G401.6 (cell line): ENCODE measurements at regions not wholly inside any gene's neighbourhood (a gene's known extent, or its start where the extent isn't known, plus 50 kb on each side); places are given as distances from the start of the nearest gene placed in this dataset.
"Not testable (repeated sequence)": the region's sequence is repeated elsewhere in the genome, so short reads cannot be mapped to it uniquely, and the experiment has no call there.

Experiments used
- FAIRE-seq: peaks from 2 replicates; lab custom pipeline; 2012; peaks lifted over from hg19 to GRCh38; lab: Jason Lieb, UNC

DNA sequence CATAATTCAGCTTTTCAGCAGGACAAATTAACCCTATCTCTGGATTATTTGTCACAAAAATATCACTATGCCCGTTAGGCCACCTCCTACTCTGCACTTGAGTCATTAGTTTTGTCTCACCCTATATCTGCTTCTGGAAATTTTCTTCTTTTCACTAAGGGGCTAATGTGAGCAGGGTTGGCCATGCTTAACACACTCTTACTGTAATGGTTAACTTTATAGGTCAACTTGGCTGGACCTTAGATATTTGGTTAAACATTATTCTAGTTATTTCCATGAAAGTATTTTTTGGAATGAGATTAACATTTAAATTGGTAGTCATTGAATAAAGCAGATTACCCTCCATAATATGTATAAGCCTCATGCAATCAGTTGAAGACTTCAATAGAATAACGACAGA, 394.6 kb upstream of the PTCHD4 start:
- no peak for FAIRE-seq

DNA sequence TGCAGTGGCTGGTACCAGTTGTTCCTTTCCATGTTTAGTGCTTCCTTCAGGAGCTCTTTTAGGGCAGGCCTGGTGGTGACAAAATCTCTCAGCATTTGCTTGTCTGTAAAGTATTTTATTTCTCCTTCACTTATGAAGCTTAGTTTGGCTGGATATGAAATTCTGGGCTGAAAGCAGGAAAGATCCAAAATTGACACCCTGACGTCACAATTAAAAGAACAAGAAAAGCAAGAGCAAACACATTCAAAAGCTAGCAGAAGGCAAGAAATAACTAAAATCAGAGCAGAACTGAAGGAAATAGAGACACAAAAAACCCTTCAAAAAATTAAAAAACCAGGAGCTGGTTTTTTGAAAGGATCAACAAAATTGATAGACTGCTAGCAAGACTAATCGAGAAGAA, 382.4 kb upstream of the PTCHD4 start:
- not testable (repeated sequence) for FAIRE-seq

DNA sequence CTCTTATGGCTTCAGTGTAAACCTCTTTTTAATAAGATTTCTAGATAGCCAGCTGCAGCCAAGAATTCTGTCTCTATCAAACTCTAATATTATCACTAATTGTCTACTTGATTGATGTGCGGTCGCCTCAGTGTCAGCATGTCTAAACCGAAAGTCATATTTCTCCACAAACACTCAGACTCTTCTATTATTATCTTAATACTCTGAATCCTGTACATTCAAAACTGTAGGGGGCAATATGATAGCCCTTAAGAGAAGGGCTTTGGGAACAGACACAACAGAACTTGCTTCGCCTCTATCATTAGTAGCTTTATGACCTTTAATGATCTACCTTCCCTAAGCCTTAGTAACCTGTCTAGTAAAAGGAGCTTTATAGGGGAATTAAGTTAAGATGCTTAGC, 379.7 kb upstream of the PTCHD4 start:
- no peak for FAIRE-seq

DNA sequence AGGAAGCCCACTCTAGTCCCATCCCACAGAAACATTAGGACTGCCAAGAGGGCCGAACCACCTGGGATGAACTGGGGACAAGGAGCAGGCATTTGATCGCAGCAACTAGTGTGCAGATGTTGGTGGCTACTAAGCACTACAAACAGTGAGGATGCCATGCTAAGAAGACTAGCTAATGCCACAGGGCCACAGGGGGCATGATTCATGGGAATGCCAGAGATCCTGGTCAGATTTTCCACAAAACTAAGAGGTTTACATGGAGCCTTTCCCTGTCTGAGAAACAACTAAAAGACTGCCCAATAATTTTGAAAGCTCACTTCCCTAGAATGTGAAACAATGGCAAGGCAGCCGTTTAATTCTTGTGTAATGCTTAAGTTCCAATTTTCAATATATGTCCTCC, 375.9 kb upstream of the PTCHD4 start:
- no peak for FAIRE-seq

DNA sequence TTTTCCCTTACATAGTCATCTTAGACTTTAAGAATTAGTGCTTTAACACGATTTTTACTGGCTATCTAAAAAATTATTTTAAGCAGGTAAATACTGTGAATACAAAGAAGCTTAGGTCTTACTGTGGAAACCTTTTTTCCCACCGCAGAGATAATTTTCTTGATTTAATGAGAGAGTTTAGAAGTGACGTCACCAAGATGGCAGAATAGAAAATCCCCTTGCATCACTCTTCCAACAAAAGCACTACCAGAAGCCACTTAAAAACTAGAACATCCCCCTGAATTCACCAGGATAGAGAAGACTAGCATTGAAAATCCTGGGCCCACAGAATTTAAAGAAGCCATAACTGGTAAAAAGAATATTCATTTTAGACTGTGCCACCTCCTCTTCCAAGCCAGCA, 375.4 kb upstream of the PTCHD4 start:
- FAIRE-seq = no peak

DNA sequence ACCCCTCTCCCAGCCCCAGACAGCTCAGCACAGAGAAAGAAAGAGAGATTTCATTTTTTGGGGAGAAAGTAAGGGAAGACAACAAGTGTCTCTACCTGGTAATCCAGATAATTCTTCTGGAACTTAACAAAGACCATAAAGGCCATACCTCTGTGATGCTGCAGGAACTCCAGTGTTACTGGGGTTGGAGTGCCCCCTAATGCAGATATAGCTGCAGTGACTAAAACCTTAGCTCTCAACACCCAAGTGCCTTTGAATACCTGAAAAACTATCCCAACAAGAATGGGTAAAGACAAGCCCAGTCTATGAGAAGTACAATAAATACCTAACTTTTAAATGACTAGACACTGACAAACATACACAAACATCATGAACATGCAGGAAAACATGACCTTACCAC, 365.3 kb upstream of the PTCHD4 start:
- FAIRE-seq = no peak

DNA sequence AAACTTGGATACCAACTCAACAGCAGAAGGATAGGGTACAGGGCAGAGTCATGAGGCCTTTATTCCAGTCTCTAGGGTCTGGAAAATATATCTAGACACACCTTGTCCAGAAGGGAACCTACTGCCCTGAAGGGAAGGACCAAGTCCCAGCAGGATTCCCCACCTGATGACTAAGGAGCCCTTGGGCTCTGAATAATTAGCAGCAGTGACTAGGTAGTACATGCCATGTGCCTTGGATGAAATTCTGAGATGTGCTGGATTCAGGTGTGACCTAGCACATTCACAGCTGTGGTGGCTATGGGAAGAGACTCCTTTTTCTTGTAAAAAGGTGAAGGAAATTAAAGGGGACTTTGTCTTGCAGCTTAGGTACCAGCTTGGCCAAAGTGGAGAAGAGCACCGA, 364.3 kb upstream of the PTCHD4 start:
- FAIRE-seq = no peak

DNA sequence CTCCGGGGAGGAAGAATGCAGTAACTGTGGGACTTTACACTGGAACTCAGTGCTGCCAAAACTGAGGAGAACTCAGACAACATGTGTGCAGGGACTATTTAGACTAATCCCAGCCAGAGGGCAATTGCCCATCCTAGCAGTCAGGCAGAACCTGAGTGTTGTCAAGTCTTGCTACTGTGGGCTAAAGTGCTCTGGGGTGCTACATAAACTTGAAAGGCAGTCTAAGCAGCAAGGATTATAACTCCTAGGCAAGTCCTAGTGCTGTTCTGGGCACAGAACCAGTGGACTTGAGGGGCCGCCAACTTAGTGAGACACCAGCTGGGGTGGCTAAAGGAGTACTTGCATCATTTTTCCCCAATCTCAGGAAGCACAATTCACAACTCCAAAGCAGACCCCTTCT, 363.8 kb upstream of the PTCHD4 start:
- FAIRE-seq = no peak

DNA sequence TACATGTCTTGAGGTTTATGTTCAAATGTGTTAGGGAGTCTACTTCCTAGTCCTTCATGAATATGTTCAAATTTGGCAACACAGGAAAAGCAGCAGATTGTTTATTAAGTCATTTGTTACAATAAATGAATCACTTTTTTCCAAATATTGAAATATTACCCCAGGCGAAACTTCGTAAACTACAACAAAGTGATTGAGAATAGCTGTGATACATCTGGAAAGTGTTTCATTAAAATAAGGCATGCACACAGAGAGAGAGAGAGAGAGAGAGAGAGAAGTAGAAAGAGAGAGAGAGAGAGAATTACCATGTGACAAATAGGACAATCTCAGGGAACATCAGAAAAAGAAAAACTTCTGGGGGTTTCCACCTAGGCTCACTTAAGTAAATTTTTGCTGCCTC, 363.1 kb upstream of the PTCHD4 start:
- FAIRE-seq = no peak

DNA sequence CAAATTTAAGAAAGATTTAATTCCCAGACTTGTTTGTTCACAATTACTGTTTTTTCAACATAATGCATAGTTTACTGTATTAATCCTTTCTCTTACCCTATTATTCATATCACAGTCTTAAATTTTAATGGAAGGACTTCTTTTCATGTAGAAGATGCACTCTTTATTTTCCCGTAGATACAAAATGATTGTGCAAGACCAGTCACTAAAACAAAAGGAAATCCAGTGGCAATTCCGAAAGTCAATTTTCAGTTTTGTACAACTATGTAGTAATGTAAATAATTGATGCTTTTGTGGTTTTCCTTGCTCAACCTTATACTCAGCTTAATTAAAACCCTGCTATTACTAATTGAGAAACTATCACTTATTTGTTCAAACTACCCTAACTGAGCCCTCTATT, 361.5 kb upstream of the PTCHD4 start:
- FAIRE-seq = no peak

DNA sequence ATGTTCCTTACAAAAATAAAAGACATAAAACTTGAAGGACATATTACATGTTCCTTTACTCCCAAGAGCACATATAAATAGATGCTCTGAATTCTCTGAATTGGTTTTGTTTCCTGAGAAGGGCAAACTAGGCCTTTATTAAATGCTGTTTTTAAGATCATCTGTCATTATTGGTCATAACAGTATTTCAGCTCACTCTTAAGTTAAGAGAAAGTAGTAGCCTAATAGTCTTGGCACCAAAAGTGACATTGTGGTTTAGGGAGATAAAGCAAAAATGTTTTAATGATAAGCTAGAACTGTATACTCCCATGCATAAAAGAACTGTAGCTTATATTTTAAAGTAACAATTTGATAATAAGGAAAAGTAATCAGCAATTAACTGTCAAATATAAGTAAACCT, 361.1 kb upstream of the PTCHD4 start:
- no peak for FAIRE-seq

DNA sequence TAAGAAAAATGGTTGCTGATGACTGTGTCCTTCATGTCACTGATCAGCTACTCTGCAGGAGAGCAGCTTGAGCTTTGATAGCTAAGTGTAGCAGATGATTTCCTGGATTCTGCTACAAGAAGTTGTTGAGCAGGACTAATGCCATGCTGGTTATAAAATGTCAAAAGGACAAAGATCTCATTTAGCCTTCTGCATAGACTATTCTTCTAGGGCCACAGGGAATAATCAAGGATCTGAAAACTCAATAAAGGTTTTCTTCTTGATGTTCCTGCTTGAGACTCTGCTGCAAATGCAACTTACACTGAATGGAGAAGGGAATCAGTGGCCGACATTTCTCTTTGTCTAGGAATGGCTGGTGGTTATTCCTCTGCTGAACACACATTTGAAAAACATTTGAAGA, 360.3 kb upstream of the PTCHD4 start:
- FAIRE-seq = no peak

DNA sequence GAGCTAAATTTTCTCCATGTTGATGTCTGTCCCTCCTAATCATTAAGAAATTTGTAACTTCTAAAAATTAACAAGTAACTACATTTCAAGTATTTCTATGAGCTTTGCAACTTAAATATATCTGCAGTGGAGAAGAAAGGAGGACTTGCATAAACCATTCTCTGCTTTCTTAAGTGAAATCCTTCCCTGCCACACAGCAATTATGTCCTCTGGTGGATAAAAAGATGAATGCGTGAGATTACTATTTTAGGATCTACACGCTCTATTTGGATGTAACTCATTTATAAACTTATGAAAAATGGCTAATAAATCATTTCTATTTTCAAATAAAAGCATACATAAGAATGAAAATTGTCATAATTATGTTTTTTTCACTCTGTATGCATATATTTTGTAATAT, 338.0 kb upstream of the PTCHD4 start:
- no peak for FAIRE-seq

DNA sequence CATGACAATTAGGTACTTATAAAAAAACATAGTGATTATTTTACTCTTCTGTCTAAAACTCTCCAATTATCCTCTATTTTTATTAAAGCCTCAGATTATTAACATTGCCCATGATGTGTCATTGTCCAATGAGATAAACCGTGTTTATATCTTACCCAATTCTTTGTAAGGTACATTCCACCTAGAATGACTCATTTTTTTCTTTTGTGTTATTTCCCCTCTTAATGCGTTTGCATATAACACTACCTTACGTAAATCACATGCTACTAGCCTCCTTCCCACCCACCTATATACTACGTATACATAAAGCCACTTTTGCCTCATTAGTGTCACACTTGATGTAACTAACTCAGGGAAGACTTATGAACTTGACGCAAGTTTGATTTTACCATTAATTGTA, 336.3 kb upstream of the PTCHD4 start:
- FAIRE-seq = no peak

DNA sequence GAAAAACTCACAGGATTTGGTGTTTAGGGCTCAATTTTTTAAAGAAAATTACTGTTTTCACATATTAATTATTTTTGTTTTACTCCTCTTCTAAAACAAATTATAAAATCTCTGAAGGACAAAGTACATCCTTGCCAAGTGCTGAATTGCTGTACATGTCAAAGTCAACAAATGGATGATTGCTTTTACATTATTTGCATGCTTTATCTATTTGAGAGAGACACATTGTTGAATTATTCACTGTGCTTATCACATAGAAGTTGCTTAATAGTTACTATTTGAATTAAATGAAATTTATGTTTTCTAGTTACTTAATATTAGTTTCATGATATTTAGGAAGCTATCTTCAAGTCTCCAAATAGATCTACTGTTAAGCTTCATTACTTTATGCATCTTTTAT, 318.6 kb upstream of the PTCHD4 start:
- no peak for FAIRE-seq

DNA sequence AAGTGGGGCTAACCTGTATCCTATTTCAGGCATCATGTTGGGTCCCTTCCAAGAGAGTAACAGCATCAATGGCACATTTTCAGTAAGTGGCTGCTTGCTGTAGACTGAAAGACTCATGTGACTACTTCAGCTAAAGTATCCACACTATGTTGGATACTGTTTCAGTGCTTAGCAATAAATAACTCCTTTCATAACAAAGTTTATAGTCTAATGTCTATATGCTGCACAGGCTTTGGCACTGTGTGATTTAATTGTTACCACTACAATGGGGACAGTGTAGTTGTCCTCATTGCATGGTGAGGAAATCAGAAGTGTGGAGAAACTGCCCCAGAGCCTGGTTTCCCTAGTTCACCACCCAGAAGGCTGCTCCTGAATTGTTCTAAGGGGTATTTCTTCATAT, 318.0 kb upstream of the PTCHD4 start:
- FAIRE-seq = no peak

DNA sequence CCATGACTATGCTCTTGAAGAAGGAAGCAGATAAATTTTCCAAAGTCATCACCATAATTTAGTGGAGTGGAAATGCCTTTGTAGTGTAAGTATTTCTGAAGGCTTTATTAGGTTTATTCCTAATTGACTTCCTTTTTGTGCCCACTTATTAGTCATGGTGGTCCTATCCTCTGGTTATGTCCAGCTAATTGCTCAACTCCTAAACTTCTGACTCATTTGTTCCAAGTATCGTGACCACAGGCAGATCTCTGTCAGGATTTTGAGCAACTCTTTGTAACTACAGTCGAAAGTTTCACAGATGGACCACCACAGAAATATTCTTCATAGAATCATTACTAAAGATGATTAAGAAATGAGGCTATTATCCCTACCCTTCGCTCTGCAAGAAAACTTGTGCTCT, 315.6 kb upstream of the PTCHD4 start:
- no peak for FAIRE-seq

DNA sequence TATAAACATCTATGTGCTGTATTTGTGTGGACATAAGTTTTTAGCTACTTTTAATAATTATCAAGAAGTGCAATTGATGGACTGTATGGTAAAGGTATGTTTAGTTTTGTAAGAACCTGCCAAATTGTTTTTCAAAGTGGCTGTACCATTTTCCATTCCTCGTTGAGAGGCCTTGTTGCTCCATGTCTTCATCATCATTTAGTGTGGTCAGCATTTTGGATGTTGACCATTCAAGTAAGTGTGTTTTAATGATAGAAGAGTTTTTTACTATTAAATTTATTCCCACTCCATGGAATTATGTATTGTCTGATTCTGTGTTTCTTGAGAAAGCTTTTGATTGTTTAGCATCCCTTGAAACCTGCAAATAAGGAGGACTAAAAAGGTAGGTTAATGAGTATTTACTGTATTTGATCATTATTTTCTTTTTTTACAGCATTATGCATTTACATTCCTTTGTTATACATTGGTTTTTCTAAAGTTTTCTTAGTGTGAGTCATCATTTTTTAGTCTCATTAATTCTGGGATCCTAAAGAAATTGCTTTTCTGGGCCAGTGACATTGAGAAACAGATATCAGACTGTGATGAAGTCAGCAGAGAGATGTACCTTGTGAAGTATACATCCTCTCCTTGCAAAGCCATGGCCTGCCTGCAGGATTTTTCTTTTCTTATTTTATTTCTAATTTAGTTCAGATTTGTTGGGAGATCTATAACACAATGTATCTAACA, 312.8 kb upstream of the PTCHD4 start:
- no peak for FAIRE-seq

DNA sequence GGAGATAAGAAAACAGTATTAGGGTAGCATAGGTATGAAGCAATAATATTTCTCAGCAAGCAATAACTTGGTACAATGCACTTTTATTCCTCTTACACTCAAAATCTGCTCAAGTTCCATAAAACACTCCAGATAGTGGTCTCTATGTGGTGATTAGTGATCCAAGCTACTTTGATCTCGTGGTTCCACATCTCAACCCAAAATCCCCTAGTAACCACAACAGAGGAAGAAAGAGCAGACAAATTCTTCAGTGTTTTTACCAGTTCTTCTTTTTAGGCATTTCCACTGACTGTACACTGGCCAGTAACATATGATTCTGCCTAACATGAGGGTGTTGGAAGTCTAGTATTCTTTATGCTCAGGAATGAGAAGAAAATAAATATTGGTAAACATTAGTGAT, 309.0 kb upstream of the PTCHD4 start:
- no peak for FAIRE-seq

DNA sequence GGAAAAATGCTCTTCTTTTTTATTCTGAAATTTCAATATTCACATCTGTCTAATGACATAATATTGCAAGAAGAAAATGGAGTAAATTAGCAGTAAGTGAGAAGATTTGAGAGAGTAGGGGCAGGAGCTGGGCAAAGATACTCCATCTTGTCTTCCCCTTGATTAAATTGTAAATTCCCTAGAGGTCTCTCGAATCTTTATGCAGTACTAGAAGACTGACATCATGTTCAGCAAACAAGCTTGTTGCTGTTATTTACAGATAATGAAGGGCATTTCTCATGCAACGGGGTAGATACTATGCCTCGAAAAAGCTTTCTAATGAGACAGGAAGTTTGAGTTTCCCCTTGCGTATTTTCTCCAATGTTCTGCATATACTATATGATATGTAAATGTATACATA, 306.9 kb upstream of the PTCHD4 start:
- FAIRE-seq = no peak

DNA sequence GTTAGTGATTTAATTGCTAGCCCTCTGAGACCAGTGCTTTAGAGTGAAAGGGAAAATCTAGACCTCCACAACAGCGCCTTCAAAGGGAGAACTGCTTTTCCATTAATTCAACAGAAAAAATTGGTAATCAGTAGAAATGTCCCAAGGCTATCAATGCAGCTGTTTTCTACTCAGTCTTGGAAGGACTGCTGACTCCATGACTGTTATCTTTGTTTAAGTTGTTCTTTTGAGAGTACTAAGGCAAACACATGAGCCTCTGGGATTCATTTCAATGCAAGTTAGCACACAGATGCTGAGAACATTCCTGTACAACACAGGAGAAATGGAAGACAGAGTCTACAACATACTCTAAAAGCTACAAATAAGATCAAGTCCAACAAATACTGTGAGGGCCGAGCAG, 301.7 kb upstream of the PTCHD4 start:
- no peak for FAIRE-seq

DNA sequence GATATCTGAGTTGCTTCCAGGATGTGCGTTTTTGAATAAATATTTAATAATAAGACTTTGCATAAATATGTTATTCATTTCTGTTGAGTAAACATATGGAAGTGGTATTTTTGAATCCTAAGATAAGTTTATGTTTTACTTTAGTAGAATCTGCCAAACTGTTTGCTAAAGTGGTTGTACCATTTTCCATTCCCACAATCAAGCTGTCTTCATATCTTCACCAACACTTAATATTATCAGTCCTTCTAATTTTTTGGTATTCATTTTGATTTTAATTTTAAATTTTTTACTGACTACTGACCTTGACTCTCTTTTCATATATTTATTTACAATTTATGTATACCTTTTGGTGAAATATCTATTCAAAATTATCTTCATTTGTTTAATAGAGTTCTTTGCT, 293.9 kb upstream of the PTCHD4 start:
- FAIRE-seq = no peak

DNA sequence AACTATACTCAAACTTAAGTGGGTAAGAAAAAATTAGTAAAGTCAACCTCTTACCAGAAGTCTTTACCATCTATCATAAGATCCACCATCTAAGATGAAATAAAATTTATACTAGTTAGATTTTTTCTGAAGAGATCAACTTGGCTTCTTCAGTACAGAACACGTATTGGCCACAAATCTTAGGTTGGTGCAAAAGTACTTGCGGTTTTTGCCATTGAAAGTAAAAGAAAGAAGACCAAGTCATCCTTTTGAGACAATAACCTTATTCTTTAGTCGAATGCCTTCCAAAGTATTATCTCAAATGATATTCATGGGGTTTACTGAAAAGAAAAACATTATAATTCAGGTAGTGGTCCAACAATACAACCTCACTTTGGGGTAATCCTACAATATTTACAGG, 292.6 kb upstream of the PTCHD4 start:
- FAIRE-seq = no peak

DNA sequence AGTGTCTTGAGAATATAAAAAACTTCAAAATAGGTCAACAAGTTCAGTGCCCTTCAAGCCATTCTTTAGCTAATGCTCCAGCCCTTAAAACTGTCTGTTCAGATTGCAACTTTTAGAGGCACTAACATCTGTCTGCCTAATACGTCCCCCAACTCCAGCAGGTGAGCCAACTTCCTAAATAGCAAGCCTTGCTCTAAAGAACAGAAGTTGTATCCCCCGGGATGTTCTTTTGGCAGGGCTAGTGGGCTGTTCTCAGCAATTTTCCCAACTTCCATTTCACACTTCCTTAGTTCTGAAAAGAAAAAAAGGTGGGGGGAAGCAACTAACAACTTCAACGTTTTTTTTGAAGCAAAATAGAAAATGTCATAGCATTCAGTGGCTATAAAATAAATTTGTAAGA, 290.0 kb upstream of the PTCHD4 start:
- no peak for FAIRE-seq

DNA sequence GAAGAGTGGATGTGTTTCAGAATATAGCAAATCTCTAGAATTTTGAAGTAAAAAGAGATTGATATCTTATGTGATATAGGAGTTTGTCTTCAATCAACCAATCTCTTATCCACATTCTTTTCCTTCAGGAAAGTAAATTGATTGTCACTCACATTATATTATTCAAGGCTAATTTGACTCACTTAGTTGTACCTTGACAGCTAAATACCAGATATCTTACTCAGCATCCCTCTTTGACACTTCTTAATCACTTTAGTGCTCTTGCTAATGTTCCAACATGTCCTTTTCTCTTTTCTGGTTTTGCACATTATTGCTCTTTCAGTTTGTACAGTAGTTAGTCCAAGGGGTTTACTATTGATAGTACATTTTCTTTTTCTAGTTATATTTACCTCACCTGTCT, 286.9 kb upstream of the PTCHD4 start:
- FAIRE-seq = no peak
